ENCODE measurements at regions not wholly inside any gene's neighbourhood (a gene's known extent, or its start where the extent isn't known, plus 50 kb on each side); places are given as distances from the start of the nearest gene placed in this dataset.

DNA sequence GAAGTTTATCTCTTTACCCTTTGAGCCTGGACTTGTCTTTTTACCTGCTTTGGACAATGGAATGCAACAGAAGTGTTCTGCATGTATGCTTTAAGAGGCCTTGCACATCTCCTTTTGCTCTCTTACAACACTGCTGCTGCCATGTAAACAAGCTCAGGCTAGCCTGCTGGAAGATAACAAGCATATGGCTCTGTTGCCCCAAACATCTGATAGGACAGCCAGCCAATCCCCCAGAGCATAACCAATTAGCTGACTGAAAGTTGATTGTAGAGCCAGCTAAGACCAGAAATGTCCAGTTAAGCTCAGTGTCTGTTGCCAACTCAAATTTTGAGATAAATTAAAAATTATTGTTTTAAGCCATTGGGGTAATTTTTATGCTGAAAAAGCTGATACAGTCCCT lies 510.6 kb upstream of the CNKSR2 start:
- no peak for DNase-seq (ENCODE audit: low read depth in 2 of 2)

GRCh38 chrX:20861113-20861512 lies 513.1 kb upstream of the CNKSR2 start:
- DNase-seq (ENCODE audit: low read depth in 2 of 2): no peak

GRCh38 chrX:20857746-20858145 lies 516.5 kb upstream of the CNKSR2 start:
- no peak for DNase-seq (ENCODE audit: low read depth in 2 of 2)

GRCh38 chrX:20838477-20838876 lies 535.7 kb upstream of the CNKSR2 start:
- no peak for DNase-seq (ENCODE audit: low read depth in 2 of 2)

- DNase-seq (ENCODE audit: low read depth in 2 of 2): no peak
These were observed 544.3 kb upstream of the CNKSR2 start for GRCh38 chrX:20829665-20830491.

DNA sequence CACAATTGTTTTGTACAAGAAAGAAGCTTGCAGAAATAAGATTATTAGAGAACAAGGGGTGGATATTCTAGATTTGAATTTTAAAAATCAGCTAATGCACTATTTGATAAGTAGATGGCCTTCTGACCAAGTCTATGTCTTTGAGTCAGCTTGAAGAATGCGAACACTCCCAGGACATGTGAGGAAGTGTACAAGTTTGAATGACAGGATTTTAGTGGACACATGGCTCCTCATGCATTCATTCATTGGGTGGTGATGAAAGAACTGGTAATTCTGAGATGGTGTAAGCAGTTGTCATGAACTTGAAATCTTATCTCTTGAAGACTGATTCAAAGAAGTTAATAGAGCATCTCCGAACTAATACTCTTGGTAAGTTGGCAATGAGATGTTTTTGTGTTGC lies 548.2 kb upstream of the CNKSR2 start:
- DNase-seq (ENCODE audit: low read depth in 2 of 2): no peak

DNA sequence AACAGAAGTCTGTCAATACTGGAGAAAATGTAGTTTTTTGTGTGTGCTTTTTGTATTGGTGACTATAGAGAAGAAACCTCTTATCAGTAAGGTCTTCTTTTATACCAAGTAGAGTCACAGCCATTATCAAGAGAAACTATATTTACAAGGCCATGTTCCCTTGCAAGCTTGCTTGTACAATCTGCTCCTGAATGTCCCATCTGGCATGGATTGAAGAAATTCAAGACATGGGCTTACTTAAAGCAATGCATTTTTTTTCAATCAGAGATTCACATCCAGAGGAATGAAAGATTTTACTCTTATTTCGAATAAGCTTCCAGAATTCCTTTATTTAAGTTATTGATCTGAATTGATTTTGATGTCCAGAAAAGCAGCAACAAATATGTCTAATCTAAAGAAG lies 537.3 kb upstream of the RPS6KA3 start:
- DNase-seq (ENCODE audit: low read depth in 2 of 2): no peak

GRCh38 chrX:20802036-20802435 lies 535.3 kb upstream of the RPS6KA3 start:
- no peak for DNase-seq (ENCODE audit: low read depth in 2 of 2)

GRCh38 chrX:20796450-20796849 lies 529.7 kb upstream of the RPS6KA3 start:
- DNase-seq (ENCODE audit: low read depth in 2 of 2): no peak

GRCh38 chrX:20789103-20789502 lies 522.4 kb upstream of the RPS6KA3 start:
- DNase-seq (ENCODE audit: low read depth in 2 of 2): no peak

- no peak for DNase-seq (ENCODE audit: low read depth in 2 of 2)
These were observed 500.6 kb upstream of the RPS6KA3 start for GRCh38 chrX:20767346-20767745.

DNA sequence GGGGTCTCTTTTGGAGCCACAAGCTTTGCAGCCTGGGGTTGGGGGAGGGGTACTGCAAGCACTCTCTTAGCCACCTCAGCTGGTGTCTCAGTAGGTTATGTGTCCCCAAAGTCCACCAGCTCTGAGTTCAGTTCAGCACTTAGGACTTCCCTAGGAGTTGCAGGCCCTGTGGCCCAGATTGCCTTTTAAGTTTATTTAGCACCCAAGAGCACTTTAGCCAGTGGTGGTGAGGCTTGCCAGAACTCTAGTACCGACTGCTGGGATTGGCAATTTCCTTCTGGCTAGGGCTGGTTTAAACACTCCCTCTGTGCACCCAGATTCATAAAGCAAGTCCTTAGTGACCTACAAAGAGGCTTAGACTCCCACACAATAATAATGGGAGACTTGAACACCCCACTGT lies 489.9 kb upstream of the RPS6KA3 start:
- no peak for DNase-seq (ENCODE audit: low read depth in 2 of 2)

DNA sequence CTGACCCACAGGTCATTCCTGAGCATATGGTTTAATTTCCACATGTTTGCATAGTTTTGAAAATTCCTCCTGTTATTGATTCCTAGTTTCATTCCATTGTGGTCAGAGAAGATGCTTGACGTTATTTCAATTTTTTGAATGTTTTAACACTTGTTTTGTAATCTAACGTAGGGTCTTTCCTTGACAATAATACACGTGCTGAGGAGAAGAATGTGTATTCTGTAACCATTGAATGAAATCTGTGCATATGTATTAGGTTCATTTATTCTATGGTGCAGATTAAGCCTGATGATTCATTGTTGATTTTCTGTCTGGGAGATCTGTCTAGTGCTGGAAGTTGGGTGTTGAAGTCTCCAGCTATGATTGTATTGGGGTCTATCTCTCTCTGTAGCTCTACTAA lies 486.4 kb upstream of the RPS6KA3 start:
- DNase-seq (ENCODE audit: low read depth in 2 of 2): no peak

DNA sequence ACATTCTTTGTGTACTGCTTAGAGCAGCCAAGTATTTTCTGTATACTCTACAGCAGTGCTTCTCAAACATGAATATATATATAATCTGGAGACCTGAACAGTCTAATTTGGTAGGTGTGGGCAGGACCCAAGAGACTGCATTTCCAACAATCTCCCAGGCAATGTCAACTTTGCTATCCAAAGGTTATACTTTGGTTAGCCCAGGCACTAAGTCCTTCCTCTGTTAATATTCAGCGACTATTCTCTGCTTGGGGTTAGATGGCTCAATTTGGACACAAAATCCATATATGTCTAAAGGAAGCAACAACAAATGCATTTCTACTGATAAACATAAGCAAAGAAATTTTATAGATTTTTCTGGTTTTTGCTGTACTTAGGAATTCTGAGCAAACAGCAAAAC lies 480.0 kb upstream of the RPS6KA3 start:
- DNase-seq (ENCODE audit: low read depth in 2 of 2): no peak

DNA sequence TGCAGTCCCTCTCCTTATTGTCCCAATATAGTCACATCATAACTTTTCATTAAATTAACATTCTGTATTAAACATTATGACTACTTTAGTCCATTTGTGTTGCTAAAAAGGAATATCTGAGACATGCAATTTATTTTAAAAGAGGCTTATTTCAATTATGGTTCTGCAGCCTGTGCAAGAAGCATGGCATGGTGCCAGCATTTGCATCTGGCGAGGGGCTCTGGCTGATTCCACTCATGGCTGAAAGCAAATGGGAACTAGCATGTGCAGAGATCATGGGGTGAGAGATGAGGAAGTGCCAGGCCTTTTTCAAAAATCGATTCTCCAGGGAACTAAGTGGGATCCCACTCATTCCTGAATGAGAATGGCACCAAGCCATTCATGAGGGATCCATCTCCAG lies 476.3 kb upstream of the RPS6KA3 start:
- DNase-seq (ENCODE audit: low read depth in 2 of 2): no peak

GRCh38 chrX:20742106-20742505 lies 475.4 kb upstream of the RPS6KA3 start:
- DNase-seq (ENCODE audit: low read depth in 2 of 2): no peak

GRCh38 chrX:20740443-20740842 lies 473.7 kb upstream of the RPS6KA3 start:
- DNase-seq (ENCODE audit: low read depth in 2 of 2): no peak

- no peak for DNase-seq (ENCODE audit: low read depth in 2 of 2)
These were observed 472.5 kb upstream of the RPS6KA3 start for GRCh38 chrX:20739038-20739745.

GRCh38 chrX:20729416-20729815 lies 462.7 kb upstream of the RPS6KA3 start:
- DNase-seq (ENCODE audit: low read depth in 2 of 2): no peak

GRCh38 chrX:20727447-20727846 lies 460.7 kb upstream of the RPS6KA3 start:
- DNase-seq (ENCODE audit: low read depth in 2 of 2): no peak

DNA sequence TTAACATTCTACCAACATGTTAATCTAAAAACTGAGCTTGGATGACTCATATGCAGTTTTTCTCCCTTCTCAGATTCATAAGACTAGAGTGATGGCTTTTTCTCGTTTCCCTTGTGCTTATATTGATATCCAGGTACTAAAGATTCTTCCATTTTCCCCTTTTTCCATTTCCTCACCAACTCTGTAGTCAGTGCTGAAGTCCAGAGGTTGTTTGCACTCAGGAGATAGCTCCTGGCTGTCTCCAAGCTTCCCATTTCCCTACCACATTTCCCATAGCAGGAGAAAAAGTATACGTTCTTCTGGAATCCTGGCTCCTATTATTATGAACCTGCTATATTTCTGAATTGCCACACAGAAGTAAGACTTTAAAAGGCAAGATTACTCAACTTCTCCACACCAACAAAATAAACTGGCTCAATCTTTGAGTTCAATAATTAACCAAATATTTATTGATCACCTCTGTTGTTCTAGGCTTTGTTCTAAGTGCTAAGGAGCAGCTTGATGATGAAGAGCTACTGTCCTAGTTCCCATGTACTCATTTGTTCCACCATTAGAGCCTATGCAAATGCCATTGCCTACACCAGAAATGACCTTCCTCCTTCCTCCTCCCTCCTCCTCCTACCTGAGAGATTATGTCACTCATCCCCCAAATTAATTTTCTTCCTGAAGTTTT lies 454.4 kb upstream of the RPS6KA3 start:
- DNase-seq (ENCODE audit: low read depth in 2 of 2): no peak

GRCh38 chrX:20718592-20719380 lies 452.1 kb upstream of the RPS6KA3 start:
- DNase-seq (ENCODE audit: low read depth in 2 of 2): no peak

All from stimulated activated CD8-positive, alpha-beta memory T cell treated with anti-CD3 and anti-CD28 coated beads, Interleukin-15, amount 100 ng/mL, for 4 hours (primary cell).